CD14-positive monocyte (primary cell): ENCODE measurements at regions not wholly inside any gene's neighbourhood (a gene's known extent, or its start where the extent isn't known, plus 50 kb on each side); places are given as distances from the start of the nearest gene placed in this dataset.

ENCODE experiments used
- DNase-seq, 3 donors: peaks; one replicate each; pipeline ENCODE4 v3.0.0-alpha.2; 2011 to 2022
- H2AFZ ChIP-seq: 2 replicates; pipeline ENCODE4 v1.6.0; 2012; ENCODE audit warnings: mild to moderate bottlenecking, low read depth, low read length, inconsistent platforms; ENCODE audit not compliant: insufficient read depth, poor library complexity, severe bottlenecking
- H3K27ac ChIP-seq, 2 donors: 1 replicate in 1 of 2; 2 replicates in 1 of 2; pipeline ENCODE4 v1.5.1; 2012 to 2013; ENCODE audit warnings: low read length in 2 of 2, control low read depth in 1 of 2, inconsistent platforms in 1 of 2, low read depth in 1 of 2, mild to moderate bottlenecking in 1 of 2
- H3K27me3 ChIP-seq, 2 donors: one replicate each; pipeline versions ENCODE4 v1.6.0 to v1.6.1; 2011 to 2013; ENCODE audit warnings: low read length in 2 of 2; ENCODE audit not compliant: control insufficient read depth in 2 of 2, insufficient read depth in 2 of 2
- H3K36me3 ChIP-seq, 2 donors: replicated peaks in 1 of 2; 1 replicate in 1 of 2; 2 replicates in 1 of 2; pipeline versions ENCODE4 v1.5.1 to v1.6.1; 2012 to 2013; ENCODE audit warnings: low read length in 2 of 2, control low read depth in 1 of 2, inconsistent platforms in 1 of 2, mild to moderate bottlenecking in 1 of 2; ENCODE audit not compliant: insufficient read depth in 2 of 2, control insufficient read depth in 1 of 2
- H3K4me1 ChIP-seq, 2 donors: 1 replicate in 1 of 2; 2 replicates in 1 of 2; pipeline versions ENCODE4 v1.5.1 to v1.6.1; 2012 to 2013; ENCODE audit warnings: low read length in 2 of 2, control low read depth in 1 of 2, inconsistent platforms in 1 of 2, mild to moderate bottlenecking in 1 of 2, moderate library complexity in 1 of 2; ENCODE audit not compliant: insufficient read depth in 2 of 2, control insufficient read depth in 1 of 2
- H3K4me2 ChIP-seq: replicated peaks from 2 replicates; pipeline ENCODE3; 2012; ENCODE audit warnings: low read length, moderate library complexity, mild to moderate bottlenecking; ENCODE audit not compliant: poor library complexity, severe bottlenecking; ENCODE audit errors: extremely low read depth
- H3K4me3 ChIP-seq, 3 experiments: fragments of 200-600 bp in 1 of 3; sonication (generic) in 1 of 3; replicated peaks in 1 of 3; 1 replicate in 2 of 3; 2 replicates in 1 of 3; pipeline ENCODE4 v1.5.1; 2011 to 2013; ENCODE audit warnings: low read length in 3 of 3, mild to moderate bottlenecking in 3 of 3, control low read depth in 2 of 3, low read depth in 2 of 3, inconsistent platforms in 1 of 3, moderate library complexity in 1 of 3
- H3K79me2 ChIP-seq: 2 replicates; pipeline ENCODE4 v1.6.0; 2012; ENCODE audit warnings: mild to moderate bottlenecking, control low read depth, inconsistent platforms, low read length, moderate library complexity; ENCODE audit not compliant: insufficient read depth
- H3K9ac ChIP-seq: 2 replicates; pipeline ENCODE4 v1.6.0; 2017; ENCODE audit warnings: low read length, mild to moderate bottlenecking; ENCODE audit not compliant: insufficient read depth, poor library complexity, severe bottlenecking
- H3K9me3 ChIP-seq, 2 donors: replicated peaks in 1 of 2; 1 replicate in 1 of 2; 2 replicates in 1 of 2; pipeline versions ENCODE4 v1.5.1 to v1.6.1; 2012 to 2013; ENCODE audit warnings: low read length in 2 of 2, control low read depth in 1 of 2; ENCODE audit not compliant: control insufficient read depth in 1 of 2, insufficient read depth in 1 of 2
- H4K20me1 ChIP-seq: 2 replicates; pipeline ENCODE4 v1.6.0; 2012; ENCODE audit warnings: mild to moderate bottlenecking, low read length, control low read depth, moderate library complexity; ENCODE audit not compliant: insufficient read depth
- H3K27ac Mint-ChIP-seq, 7 donors: one replicate each; pipeline ENCODE4 v1.8.0; 2020; ENCODE audit warnings: mild to moderate bottlenecking in 7 of 7, mixed read lengths in 7 of 7, moderate library complexity in 6 of 7, inconsistent platforms in 2 of 7
- H3K27me3 Mint-ChIP-seq, 3 donors: one replicate each; pipeline ENCODE4 v1.8.0; 2021 to 2022; ENCODE audit warnings: low read depth in 3 of 3, mild to moderate bottlenecking in 3 of 3, mixed read lengths in 3 of 3, moderate library complexity in 3 of 3, inconsistent platforms in 1 of 3
- H3K36me3 Mint-ChIP-seq, 2 donors: one replicate each; pipeline ENCODE4 v1.8.0; 2020; ENCODE audit warnings: mixed read lengths in 2 of 2, inconsistent platforms in 1 of 2, mild to moderate bottlenecking in 1 of 2
- H3K4me1 Mint-ChIP-seq: one replicate; pipeline ENCODE4 v1.8.0; 2020; ENCODE audit warnings: mild to moderate bottlenecking, mixed read lengths
- H3K4me3 Mint-ChIP-seq, 2 donors: one replicate each; pipeline ENCODE4 v1.8.0; 2020; ENCODE audit warnings: mild to moderate bottlenecking in 2 of 2, mixed read lengths in 2 of 2, moderate library complexity in 1 of 2
- H3K9me3 Mint-ChIP-seq, 7 donors: one replicate each; pipeline ENCODE4 v1.8.0; 2020 to 2022; ENCODE audit warnings: mixed read lengths in 7 of 7, mild to moderate bottlenecking in 6 of 7, moderate library complexity in 6 of 7, inconsistent platforms in 2 of 7
- whole genome bisulfite sequencing: methylation state at CpG from one replicate; pipeline ENCODE4 v1.1.5; 2013; ENCODE audit warnings: missing lambda C conversion rate; ENCODE audit not compliant: insufficient coverage; 5-methylcytosine and 5-hydroxymethylcytosine counted together
- intact Hi-C, 2 donors: fragments of 100-400 bp; cut with micrococcal nuclease; formaldehyde crosslinking; loops; one replicate each; pipeline versions ENCODE4 v1.15.0 to v1.15.1; 2023
- TF ChIP-seq, protein P1 (sequence below): fragments of 200-600 bp; IDR thresholded peaks from one replicate; pipeline ENCODE4 v1.8.0; 2022; ENCODE audit warnings: antibody characterized with exemption, mild to moderate bottlenecking

- Histone ChIP-seq H3K9ac (no peak overlapping the region), H4K20me1 (no peaks in the 10 kb centered on the region), H3K4me3 (no peak overlapping the region), H3K27ac (no peak overlapping the region), H3K79me2 (no peaks in the 10 kb centered on the region), H3K36me3 (no peaks in the 10 kb centered on the region), H2AFZ (no peak overlapping the region), H3K4me2 (no peak overlapping the region), H3K27me3 (no peaks in the 10 kb centered on the region), H3K9me3 (peaks cover 0 to 7% of the 10 kb centered on the region in 2 donors), H3K4me1 (no peaks in the 10 kb centered on the region)
- Mint-ChIP-seq H3K27ac (no peak overlapping the region), H3K4me3 (no peak overlapping the region), H3K27me3 (no peaks in the 10 kb centered on the region), H3K36me3 (no peaks in the 10 kb centered on the region), H3K4me1 (no peaks in the 10 kb centered on the region), H3K9me3 (peaks cover 0 to 7% (median 2%) of the 10 kb centered on the region in 7 donors)
- TF ChIP-seq, protein P1, sequence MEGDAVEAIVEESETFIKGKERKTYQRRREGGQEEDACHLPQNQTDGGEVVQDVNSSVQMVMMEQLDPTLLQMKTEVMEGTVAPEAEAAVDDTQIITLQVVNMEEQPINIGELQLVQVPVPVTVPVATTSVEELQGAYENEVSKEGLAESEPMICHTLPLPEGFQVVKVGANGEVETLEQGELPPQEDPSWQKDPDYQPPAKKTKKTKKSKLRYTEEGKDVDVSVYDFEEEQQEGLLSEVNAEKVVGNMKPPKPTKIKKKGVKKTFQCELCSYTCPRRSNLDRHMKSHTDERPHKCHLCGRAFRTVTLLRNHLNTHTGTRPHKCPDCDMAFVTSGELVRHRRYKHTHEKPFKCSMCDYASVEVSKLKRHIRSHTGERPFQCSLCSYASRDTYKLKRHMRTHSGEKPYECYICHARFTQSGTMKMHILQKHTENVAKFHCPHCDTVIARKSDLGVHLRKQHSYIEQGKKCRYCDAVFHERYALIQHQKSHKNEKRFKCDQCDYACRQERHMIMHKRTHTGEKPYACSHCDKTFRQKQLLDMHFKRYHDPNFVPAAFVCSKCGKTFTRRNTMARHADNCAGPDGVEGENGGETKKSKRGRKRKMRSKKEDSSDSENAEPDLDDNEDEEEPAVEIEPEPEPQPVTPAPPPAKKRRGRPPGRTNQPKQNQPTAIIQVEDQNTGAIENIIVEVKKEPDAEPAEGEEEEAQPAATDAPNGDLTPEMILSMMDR = no peak
- WGBS = 96% methylated on average over 3 of the region's 6 CpGs
- no peak for DNase-seq
- intact Hi-C loops = no loop called here
These were observed 513.9 kb upstream of the NXPH2 start for GRCh38 chr2:139293992-139294548.

GRCh38 chr2:139281124-139281523 is 500.9 kb upstream of the NXPH2 start:
- Mint-ChIP-seq H3K27ac (no peak overlapping the region), H3K27me3 (no peaks in the 10 kb centered on the region), H3K4me3 (no peak overlapping the region), H3K36me3 (no peaks in the 10 kb centered on the region), H3K4me1 (no peaks in the 10 kb centered on the region), H3K9me3 (peaks cover 1 to 15% (median 11%) of the 10 kb centered on the region in 7 donors)
- intact Hi-C loops = no loop called here
- H3K79me2 ChIP-seq = no peaks in the 10 kb centered on the region
- no peak overlapping the region for H3K9ac ChIP-seq
- TF ChIP-seq, protein P1 = no peak
- no peak for DNase-seq
- no peak overlapping the region for H3K4me2 ChIP-seq
- WGBS = 50% methylated on average over 2 of the region's 2 CpGs
- H4K20me1 ChIP-seq = no peaks in the 10 kb centered on the region
- H3K27me3 ChIP-seq = no peaks in the 10 kb centered on the region
- no peaks in the 10 kb centered on the region for H3K4me1 ChIP-seq
- H3K9me3 ChIP-seq = peaks cover 14% of the 10 kb centered on the region in 2 donors
- no peak overlapping the region for H3K27ac ChIP-seq
- no peak overlapping the region for H3K4me3 ChIP-seq
- H3K36me3 ChIP-seq = no peaks in the 10 kb centered on the region
- H2AFZ ChIP-seq = no peak overlapping the region
